ENCODE measurements at regions not wholly inside any gene's neighbourhood (a gene's known extent, or its start where the extent isn't known, plus 50 kb on each side); places are given as distances from the start of the nearest gene placed in this dataset.

GRCh38 chr4:111398906-111399330 is 746.3 kb upstream of the FAM241A start:
- Histone ChIP-seq H3K36me3 (ENCODE audit: control insufficient read depth in 4 of 4, insufficient read depth in 3 of 4, low read depth in 1 of 4, low read length in 3 of 4) (no peaks in the 10 kb centered on the region), H3K27me3 (ENCODE audit: control insufficient read depth in 4 of 4, insufficient read depth in 4 of 4, low read length in 3 of 4) (no peaks in the 10 kb centered on the region), H3K4me1 (ENCODE audit: control insufficient read depth in 4 of 4, insufficient read depth in 4 of 4, low read length in 3 of 4) (no peaks in the 10 kb centered on the region), H3K27ac (ENCODE audit: low read depth in 1 of 2, low read length in 2 of 2) (no peak overlapping the region), H3K9ac (ENCODE audit: low read depth in 1 of 2, low read length in 2 of 2) (no peak overlapping the region), H3K4me3 (ENCODE audit: low read depth in 1 of 3, low read length in 3 of 3) (no peak overlapping the region), H3K9me3 (ENCODE audit: control insufficient read depth in 4 of 4, low read length in 3 of 4) (no peaks in the 10 kb centered on the region)
- TF ChIP-seq RXRA (IDR thresholded peaks at IDR 0.05) (no peak), MAX (IDR thresholded peaks at IDR 0.05) (no peak), JUND (IDR thresholded peaks at IDR 0.05) (no peak), NR2F2 (IDR thresholded peaks at IDR 0.05) (no peak), SP1 (IDR thresholded peaks at IDR 0.05) (no peak), ATF3 (IDR thresholded peaks at IDR 0.05) (no peak), RAD21 (IDR thresholded peaks at IDR 0.05) (no peak), HNF4A (conservative IDR thresholded peaks at IDR 0.05) (no peak), ZBTB33 (IDR thresholded peaks at IDR 0.05) (no peak), HNF4G (IDR thresholded peaks at IDR 0.05) (no peak), GABPA (IDR thresholded peaks at IDR 0.05 in 1 of 2, conservative IDR thresholded peaks at IDR 0.05 in 1 of 2) (no peak), YY1 (IDR thresholded peaks at IDR 0.05) (no peak), EGR1 (IDR thresholded peaks at IDR 0.05; ENCODE audit: low read depth in 2 of 2) (no peak), FOXA2 (IDR thresholded peaks at IDR 0.05) (no peak), FOXA1 (IDR thresholded peaks at IDR 0.05) (no peak), REST (IDR thresholded peaks at IDR 0.05) (no peak), TAF1 (conservative IDR thresholded peaks at IDR 0.05) (no peak), CTCF (IDR thresholded peaks at IDR 0.05; ENCODE audit: low read depth, low read length, missing input control) (no peak)
- WGBS: 44% methylated on average over 5 of the region's 5 CpGs
- no peak for DNase-seq (ENCODE audit: low spot score)

Measured in liver (tissue), 8 donors.